NOMO-1 (cell line): ENCODE measurements at regions not wholly inside any gene's neighbourhood (a gene's known extent, or its start where the extent isn't known, plus 50 kb on each side); places are given as distances from the start of the nearest gene placed in this dataset.
"Not testable (repeated sequence)": the region's sequence is repeated elsewhere in the genome, so short reads cannot be mapped to it uniquely, and the experiment has no call there.

Experiments
- DNase-seq, 2 experiments: peaks; one replicate each; lab custom pipeline; 2025; ENCODE audit not compliant: unreplicated experiment in 2 of 2; lab: John Stamatoyannopoulos, UW

DNA sequence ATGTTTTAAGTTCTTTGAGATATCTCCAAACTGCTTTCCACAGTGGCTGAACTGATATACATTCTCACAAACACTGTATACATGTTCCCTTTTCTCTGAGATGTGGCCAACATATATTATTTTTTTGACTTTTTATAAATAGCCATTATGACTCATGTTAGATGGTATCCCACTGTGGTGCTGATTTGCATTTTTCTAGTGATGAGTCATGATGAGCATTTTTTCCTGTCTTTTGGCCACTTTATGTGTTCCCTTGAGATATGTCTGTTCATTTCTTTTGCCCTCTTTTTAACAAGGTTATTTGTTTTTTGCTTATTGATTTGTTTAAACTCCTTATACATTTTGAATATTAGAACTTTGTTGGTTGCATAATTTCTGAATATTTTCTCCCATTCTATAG is 1055.1 kb downstream of the NXPH1 start:
- peak in 1 of 2 experiments; percentile 6 for DNase-seq

- peak in 1 of 2 experiments; percentile 28 for DNase-seq
Measured at GRCh38 chr7:9498303-9498702, 1064.9 kb downstream of the NXPH1 start.

DNA sequence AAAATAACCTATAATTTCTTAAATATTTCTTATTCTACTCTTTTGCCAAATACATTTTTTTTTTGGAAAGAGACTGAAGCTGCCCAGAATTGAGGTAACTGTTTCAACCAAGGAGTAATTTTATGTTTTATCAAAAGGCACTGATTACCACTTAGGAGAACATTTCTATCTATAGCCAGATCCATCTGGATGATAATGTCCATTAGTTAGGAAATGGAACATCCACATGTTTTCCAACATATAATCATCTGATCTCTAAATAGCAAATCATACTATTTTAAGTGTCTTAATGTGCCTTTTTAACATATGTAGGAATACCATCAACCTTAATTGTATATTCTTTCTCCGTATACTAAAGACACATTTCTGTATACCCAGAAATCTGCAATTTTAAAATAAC is 1068.9 kb downstream of the NXPH1 start:
- DNase-seq: no peak

DNA sequence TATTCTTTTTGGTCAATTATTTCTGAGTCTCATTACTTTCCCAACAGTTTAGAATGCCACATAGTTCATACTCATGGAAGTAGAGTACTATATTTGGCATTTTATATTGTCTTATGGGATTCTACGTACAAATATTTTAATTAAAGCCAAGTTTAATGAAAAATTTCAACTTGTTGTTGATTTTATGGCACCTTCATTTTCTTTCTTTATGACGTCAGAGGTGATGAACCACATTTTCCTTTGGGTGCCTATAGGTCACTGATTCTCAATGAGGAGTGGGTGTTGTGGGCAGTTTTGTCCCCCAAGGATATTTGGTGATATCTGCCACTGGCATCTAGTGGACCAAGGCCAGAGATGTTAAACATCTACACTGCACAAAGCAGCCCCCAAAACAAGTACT is 1071.3 kb downstream of the NXPH1 start:
- DNase-seq: no peak

DNA sequence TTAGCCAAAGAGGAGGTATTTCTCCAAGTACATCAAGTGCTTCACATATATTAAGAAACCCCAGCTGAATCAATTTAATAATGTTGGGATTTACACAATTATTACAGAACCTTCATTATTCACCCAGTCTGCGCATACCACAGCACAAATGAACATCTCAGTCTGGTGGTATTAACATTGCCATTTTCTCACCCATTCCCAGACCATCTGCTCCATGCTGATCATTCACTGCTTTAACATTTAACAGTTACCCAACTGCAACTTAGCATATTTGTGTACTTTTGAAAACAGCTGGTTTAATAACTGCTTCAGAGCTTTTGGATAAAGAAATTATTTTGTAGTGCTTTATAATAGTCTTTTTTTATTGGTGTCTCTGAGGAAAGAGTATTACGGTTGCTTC is 1072.1 kb downstream of the NXPH1 start:
- DNase-seq: no peak

DNA sequence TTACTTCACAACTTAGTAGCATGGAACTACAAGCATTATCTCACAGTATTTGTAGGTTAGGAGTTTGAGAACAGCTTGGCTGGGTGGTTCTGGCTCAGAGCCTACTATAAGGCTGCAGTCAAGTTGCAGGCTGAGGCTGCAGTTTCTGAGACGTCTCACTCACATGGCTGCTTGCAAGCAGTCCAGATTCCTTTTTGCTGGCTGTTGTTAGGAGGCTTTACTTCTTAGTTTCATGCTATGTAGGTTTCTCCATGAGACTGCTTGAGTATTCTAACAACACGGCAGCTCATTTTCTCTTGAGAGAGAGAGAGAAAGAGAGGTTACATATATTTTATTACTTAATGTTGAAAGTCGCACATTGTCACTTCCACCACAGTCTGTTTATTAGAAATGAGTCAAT is 1073.9 kb downstream of the NXPH1 start:
- no peak for DNase-seq

GRCh38 chr7:9516662-9517061 is 1083.3 kb downstream of the NXPH1 start:
- DNase-seq: no peak

GRCh38 chr7:9523579-9523978 is 1090.2 kb downstream of the NXPH1 start:
- no peak for DNase-seq

- DNase-seq: not testable (repeated sequence)
Measured at GRCh38 chr7:9552431-9552830, 1119.0 kb downstream of the NXPH1 start.

DNA sequence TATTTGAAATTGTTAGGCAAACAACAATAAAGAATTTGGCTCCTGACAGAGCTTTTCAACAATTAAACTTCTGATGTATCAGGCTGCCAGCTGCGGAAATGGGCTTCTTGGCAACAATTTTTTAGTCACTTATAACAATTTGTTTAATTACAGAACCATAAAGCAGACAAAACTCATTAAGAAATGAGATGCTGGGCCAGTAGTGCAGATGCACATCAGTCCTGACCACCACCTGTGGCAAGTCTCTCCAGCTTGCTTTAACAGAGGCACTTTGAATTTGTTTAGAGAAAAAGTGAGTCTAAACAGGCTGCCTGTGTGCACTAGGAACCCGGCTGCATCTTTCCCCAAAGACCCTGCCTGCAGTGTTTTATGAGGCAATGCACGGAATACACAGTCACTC is 1124.4 kb downstream of the NXPH1 start:
- DNase-seq: no peak

DNA sequence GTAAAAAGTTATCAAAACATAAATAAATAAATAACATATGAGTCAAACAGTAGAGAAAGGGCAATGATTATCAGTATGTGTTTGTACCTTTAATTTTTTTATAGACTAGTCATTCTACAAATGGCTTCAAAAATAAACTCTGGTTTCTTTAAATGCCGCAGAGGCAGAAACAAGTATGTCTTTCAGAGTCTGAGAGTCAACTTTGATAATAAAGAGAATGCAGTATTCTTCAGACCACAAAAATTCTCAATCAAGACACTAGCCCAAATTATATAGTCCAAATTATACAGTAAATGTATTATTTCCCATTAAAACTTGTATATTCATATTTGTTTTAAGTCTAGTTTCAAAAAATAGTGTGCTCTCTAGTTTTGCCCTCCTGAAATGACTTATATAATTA is 1142.3 kb downstream of the NXPH1 start:
- DNase-seq: no peak

GRCh38 chr7:9582824-9583223 is 1149.4 kb downstream of the NXPH1 start:
- DNase-seq: no peak

DNA sequence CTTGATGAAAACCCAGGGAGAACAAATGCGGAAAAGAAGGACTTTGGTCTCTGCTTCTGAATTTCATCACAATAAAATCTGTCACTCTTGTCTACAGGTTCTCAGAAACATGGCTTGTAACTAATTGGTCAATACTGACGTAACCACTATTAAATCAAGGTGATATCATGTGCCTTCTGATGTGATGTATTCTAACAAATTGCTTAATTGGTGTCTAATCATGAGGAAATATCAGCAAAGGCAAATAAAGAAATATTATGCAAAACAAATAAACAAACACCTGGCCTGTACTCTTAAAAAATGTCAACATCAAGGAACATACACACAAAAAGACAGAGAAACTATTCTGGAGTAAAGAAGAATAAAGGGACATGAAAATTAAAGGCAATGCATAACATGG is 1165.0 kb downstream of the NXPH1 start:
- DNase-seq: no peak

GRCh38 chr7:9600974-9601373 is 1167.6 kb downstream of the NXPH1 start:
- no peak for DNase-seq

- no peak for DNase-seq
Measured at GRCh38 chr7:9603291-9603690, 1169.9 kb downstream of the NXPH1 start.

- no peak for DNase-seq
Measured at GRCh38 chr7:9608560-9608959, 1175.2 kb downstream of the NXPH1 start.

- DNase-seq: not testable (repeated sequence)
Measured at GRCh38 chr7:9620899-9621298, 1187.5 kb downstream of the NXPH1 start.

DNA sequence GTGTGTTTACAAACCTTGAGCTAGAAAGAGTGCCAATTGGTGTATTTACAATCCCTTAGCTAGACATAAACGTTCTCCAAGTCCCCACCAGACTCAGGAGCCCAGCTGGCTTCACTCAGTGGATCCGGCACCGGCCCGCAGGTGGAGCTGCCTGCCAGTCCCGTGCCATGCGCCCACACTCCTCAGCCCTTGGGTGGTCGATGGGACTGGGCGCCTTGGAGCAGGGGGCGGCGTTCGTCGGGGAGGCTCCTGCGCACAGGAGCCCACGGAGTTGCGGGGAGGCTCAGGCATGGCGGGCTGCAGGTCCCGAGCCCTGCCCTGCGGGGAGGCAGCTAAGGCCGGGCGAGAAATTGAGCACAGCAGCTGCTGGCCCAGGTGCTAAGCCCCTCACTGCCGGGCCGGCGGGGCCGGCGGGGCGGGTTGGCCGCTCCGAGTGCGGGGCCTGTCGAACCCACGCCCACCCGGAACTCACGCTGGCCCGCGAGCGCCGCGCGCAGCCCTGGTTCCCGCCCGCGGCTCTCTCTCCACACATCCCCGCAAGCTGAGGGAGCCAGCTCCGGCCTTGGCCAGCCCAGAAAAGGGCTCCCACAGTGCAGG is 1188.0 kb downstream of the NXPH1 start:
- DNase-seq: not testable (repeated sequence)

GRCh38 chr7:9621927-9622326 is 1188.5 kb downstream of the NXPH1 start:
- DNase-seq: no peak

DNA sequence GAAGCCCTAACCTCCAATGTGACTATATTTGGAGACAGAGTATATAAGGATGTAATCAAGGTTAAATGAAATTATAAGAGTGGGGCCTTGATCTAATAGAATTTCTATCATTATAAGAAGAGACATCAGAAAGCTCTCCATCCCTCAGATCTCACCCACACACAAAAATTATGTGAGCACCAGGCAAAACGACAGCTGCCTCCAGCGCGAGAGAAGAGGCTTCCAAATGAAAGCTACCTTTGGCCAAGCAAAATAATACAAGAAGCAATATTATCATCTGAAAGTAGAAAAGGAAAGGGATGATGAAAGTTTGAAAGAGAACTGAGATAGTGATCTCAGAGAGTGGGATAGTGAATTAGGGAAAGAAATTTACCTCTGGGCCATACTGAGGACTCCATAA is 1192.5 kb downstream of the NXPH1 start:
- DNase-seq: no peak

DNA sequence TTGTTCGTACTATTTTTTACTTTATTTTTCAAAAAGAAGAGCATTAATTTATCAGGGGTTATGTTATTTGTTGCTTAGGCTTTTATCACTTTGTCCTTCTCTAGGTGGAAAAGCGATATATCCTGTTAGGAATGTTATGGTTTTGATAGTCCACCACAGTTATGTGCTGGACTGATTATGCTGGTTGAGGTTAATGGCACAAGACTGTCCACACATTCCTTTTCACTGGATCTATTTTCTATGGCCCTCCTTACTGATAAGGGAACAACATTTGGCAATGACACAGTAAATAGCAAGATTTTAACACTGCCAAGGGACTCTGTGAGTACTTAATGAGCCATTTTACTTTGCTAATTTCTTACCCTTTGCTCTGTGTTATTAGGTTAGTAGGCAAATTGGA is 1212.3 kb downstream of the NXPH1 start:
- no peak for DNase-seq

DNA sequence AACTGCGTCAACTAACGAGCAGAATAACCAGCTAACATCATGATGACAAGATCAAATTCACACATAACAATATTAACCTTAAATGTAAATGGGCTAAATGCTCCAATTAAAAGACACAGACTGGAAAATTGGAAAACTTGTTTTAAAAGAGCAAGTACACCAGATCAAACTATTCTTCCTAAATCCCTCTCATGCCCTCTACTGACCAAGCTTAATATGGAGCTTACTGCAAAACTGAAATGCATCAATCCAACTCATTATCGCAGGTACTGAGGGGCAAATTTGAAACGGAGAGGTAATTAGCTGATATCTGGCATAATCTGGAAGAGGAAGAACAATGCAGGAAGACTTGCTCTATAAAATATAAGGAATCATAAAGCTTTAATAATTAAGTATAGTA is 1223.8 kb downstream of the NXPH1 start:
- DNase-seq: no peak
